ENCODE measurements at regions not wholly inside any gene's neighbourhood (a gene's known extent, or its start where the extent isn't known, plus 50 kb on each side); places are given as distances from the start of the nearest gene placed in this dataset.
"Not testable (repeated sequence)": the region's sequence is repeated elsewhere in the genome, so short reads cannot be mapped to it uniquely, and the experiment has no call there.

- DNase-seq (ENCODE audit: low spot score in 2 of 2), result no peak
- ATAC-seq, result no peak
- Mint-ChIP-seq H3K9me3 (no peaks in the 10 kb centered on the region), H3K36me3 (no peaks in the 10 kb centered on the region), H3K27ac (no peak overlapping the region)
These were observed 324.3 kb downstream of the PTTG2 start for GRCh38 chr4:38284294-38285030.

GRCh38 chr4:38287101-38287851, 327.1 kb downstream of the PTTG2 start:
- DNase-seq (ENCODE audit: low spot score in 2 of 2), result no peak

GRCh38 chr4:38289553-38289952, 329.4 kb downstream of the PTTG2 start:
- H3K9me3 Mint-ChIP-seq, result peaks cover 12 to 32% of the 10 kb centered on the region in 2 donors
- DNase-seq (ENCODE audit: low spot score in 2 of 2), result no peak
- peaks cover 10 to 25% of the 10 kb centered on the region in 2 donors for H3K36me3 Mint-ChIP-seq
- ATAC-seq, result no peak
- H3K27ac Mint-ChIP-seq, result no peak overlapping the region

More at GRCh38 chr4:38287101-38287851, 327.1 kb downstream of the PTTG2 start:
- Mint-ChIP-seq H3K27ac (peak overlapping the region in 1 of 2 donors; percentile 46), H3K9me3 (peaks cover 0 to 11% of the 10 kb centered on the region in 2 donors), H3K36me3 (peaks cover 0 to 5% of the 10 kb centered on the region in 2 donors)
- no peak for ATAC-seq

- ATAC-seq, result no peak
These were observed 330.2 kb downstream of the PTTG2 start for GRCh38 chr4:38290366-38290765.

GRCh38 chr4:38290914-38291313, 330.7 kb downstream of the PTTG2 start:
- Mint-ChIP-seq H3K36me3 (peaks cover 12 to 30% of the 10 kb centered on the region in 2 donors), H3K27ac (no peak overlapping the region), H3K9me3 (peaks cover 17 to 35% of the 10 kb centered on the region in 2 donors)
- DNase-seq (ENCODE audit: low spot score in 2 of 2) (no peak), ATAC-seq (no peak)

More at GRCh38 chr4:38290366-38290765, 330.2 kb downstream of the PTTG2 start:
- DNase-seq (ENCODE audit: low spot score in 2 of 2), result no peak
- Mint-ChIP-seq H3K9me3 (peaks cover 17 to 35% of the 10 kb centered on the region in 2 donors), H3K36me3 (peaks cover 12 to 30% of the 10 kb centered on the region in 2 donors), H3K27ac (no peak overlapping the region)

GRCh38 chr4:38292529-38292928, 332.3 kb downstream of the PTTG2 start:
- H3K36me3 Mint-ChIP-seq, result peaks cover 12 to 36% of the 10 kb centered on the region in 2 donors
- ATAC-seq, result no peak

GRCh38 chr4:38294238-38294637, 334.0 kb downstream of the PTTG2 start:
- Mint-ChIP-seq H3K9me3 (peaks cover 28 to 52% of the 10 kb centered on the region in 2 donors), H3K27ac (no peak overlapping the region), H3K36me3 (peaks cover 17 to 43% of the 10 kb centered on the region in 2 donors)
- DNase-seq (ENCODE audit: low spot score in 2 of 2), result no peak
- no peak for ATAC-seq

More at GRCh38 chr4:38292529-38292928, 332.3 kb downstream of the PTTG2 start:
- DNase-seq (ENCODE audit: low spot score in 2 of 2), result no peak
- peaks cover 23 to 42% of the 10 kb centered on the region in 2 donors for H3K9me3 Mint-ChIP-seq
- H3K27ac Mint-ChIP-seq, result no peak overlapping the region

- H3K27ac Mint-ChIP-seq, result no peak overlapping the region
- no peak for ATAC-seq
- H3K36me3 Mint-ChIP-seq, result peaks cover 38 to 64% of the 10 kb centered on the region in 2 donors
- DNase-seq (ENCODE audit: low spot score in 2 of 2), result no peak
- H3K9me3 Mint-ChIP-seq, result peaks cover 45 to 66% of the 10 kb centered on the region in 2 donors
These were observed 336.9 kb downstream of the PTTG2 start for GRCh38 chr4:38297061-38297460.

GRCh38 chr4:38298868-38299713, 338.9 kb downstream of the PTTG2 start:
- Mint-ChIP-seq H3K9me3 (peaks cover 42 to 54% of the 10 kb centered on the region in 2 donors), H3K36me3 (peaks cover 38 to 59% of the 10 kb centered on the region in 2 donors), H3K27ac (no peak overlapping the region)
- ATAC-seq (no peak), DNase-seq (ENCODE audit: low spot score in 2 of 2) (no peak)

- DNase-seq (ENCODE audit: low spot score in 2 of 2) (no peak), ATAC-seq (no peak)
- Mint-ChIP-seq H3K27ac (no peak overlapping the region), H3K9me3 (peaks cover 27 to 42% of the 10 kb centered on the region in 2 donors), H3K36me3 (peaks cover 33 to 54% of the 10 kb centered on the region in 2 donors)
These were observed 342.7 kb downstream of the PTTG2 start for GRCh38 chr4:38302910-38303309.

- not testable (repeated sequence) for ATAC-seq; DNase-seq (ENCODE audit: low spot score in 2 of 2); H3K27ac Mint-ChIP-seq
- Mint-ChIP-seq H3K36me3 (peaks cover 25 to 45% of the 10 kb centered on the region in 2 donors), H3K9me3 (peaks cover 20 to 32% of the 10 kb centered on the region in 2 donors)
These were observed 344.3 kb downstream of the PTTG2 start for GRCh38 chr4:38304460-38304859.

- ATAC-seq, result peak; percentile 35 to 64
- H3K36me3 Mint-ChIP-seq, result peaks cover 11 to 29% of the 10 kb centered on the region in 2 donors
These were observed 346.4 kb downstream of the PTTG2 start for GRCh38 chr4:38306482-38307071.

GRCh38 chr4:38308728-38309311, 348.6 kb downstream of the PTTG2 start:
- Mint-ChIP-seq H3K36me3 (peaks cover 12 to 27% of the 10 kb centered on the region in 2 donors), H3K9me3 (peaks cover 0 to 16% of the 10 kb centered on the region in 2 donors), H3K27ac (peak overlapping the region; percentile 66 to 67)
- DNase-seq (ENCODE audit: low spot score in 2 of 2) (no peak), ATAC-seq (peak in 1 of 2 donors; percentile 54)

More at GRCh38 chr4:38306482-38307071, 346.4 kb downstream of the PTTG2 start:
- DNase-seq (ENCODE audit: low spot score in 2 of 2), result peak in 1 of 2 donors; percentile 45
- H3K27ac Mint-ChIP-seq, result peak overlapping the region; percentile 76 to 86
- H3K9me3 Mint-ChIP-seq, result peaks cover 10 to 16% of the 10 kb centered on the region in 2 donors

- H3K9me3 Mint-ChIP-seq, result peaks cover 0 to 13% of the 10 kb centered on the region in 2 donors
- ATAC-seq (no peak), DNase-seq (ENCODE audit: low spot score in 2 of 2) (no peak)
- peaks cover 12 to 24% of the 10 kb centered on the region in 2 donors for H3K36me3 Mint-ChIP-seq
- H3K27ac Mint-ChIP-seq, result peak overlapping the region; percentile 58 to 66
These were observed 349.3 kb downstream of the PTTG2 start for GRCh38 chr4:38309471-38309870.

GRCh38 chr4:38310446-38311043, 350.3 kb downstream of the PTTG2 start:
- ATAC-seq (peak; percentile 89), DNase-seq (ENCODE audit: low spot score in 2 of 2) (peak; percentile 71 to 81)
- H3K36me3 Mint-ChIP-seq, result peaks cover 12 to 16% of the 10 kb centered on the region in 2 donors
- peaks cover 0 to 11% of the 10 kb centered on the region in 2 donors for H3K9me3 Mint-ChIP-seq
- peak overlapping the region; percentile 58 to 66 for H3K27ac Mint-ChIP-seq
